Type B pancreatic cell (in vitro differentiated cells): ENCODE measurements at regions not wholly inside any gene's neighbourhood (a gene's known extent, or its start where the extent isn't known, plus 50 kb on each side); places are given as distances from the start of the nearest gene placed in this dataset.

ENCODE experiments used
- DNase-seq: peaks from one replicate; pipeline ENCODE4 v3.0.0; 2021; ENCODE audit warnings: mixed read lengths; ENCODE audit not compliant: unreplicated experiment; ENCODE audit errors: extremely low spot score
- H3K27ac Mint-ChIP-seq: 2 replicates; pipeline ENCODE4 v1.8.0; 2021; ENCODE audit warnings: mild to moderate bottlenecking, mixed read lengths
- H3K27me3 Mint-ChIP-seq: 2 replicates; pipeline ENCODE4 v1.8.0; 2021; ENCODE audit warnings: mixed read lengths
- H3K36me3 Mint-ChIP-seq: 2 replicates; pipeline ENCODE4 v1.8.0; 2021; ENCODE audit warnings: mixed read lengths
- H3K4me1 Mint-ChIP-seq: one replicate; pipeline ENCODE4 v1.8.0; 2021; ENCODE audit warnings: mixed read lengths; ENCODE audit not compliant: unreplicated experiment
- H3K4me3 Mint-ChIP-seq: 2 replicates; pipeline ENCODE4 v1.8.0; 2021; ENCODE audit warnings: mild to moderate bottlenecking, mixed read lengths
- H3K9me3 Mint-ChIP-seq: 2 replicates; pipeline ENCODE4 v1.8.0; 2021; ENCODE audit warnings: mixed read lengths
- TF ChIP-seq, protein P1 (sequence below): fragments of 200-600 bp; sonication (generic); conservative IDR thresholded peaks from 2 replicates; pipeline ENCODE4 v1.5.0; 2021; ENCODE audit warnings: antibody characterized with exemption, mild to moderate bottlenecking

- no peaks in the 10 kb centered on the region for H3K27me3 Mint-ChIP-seq
- H3K4me3 Mint-ChIP-seq = no peak overlapping the region
- TF ChIP-seq, protein P1, sequence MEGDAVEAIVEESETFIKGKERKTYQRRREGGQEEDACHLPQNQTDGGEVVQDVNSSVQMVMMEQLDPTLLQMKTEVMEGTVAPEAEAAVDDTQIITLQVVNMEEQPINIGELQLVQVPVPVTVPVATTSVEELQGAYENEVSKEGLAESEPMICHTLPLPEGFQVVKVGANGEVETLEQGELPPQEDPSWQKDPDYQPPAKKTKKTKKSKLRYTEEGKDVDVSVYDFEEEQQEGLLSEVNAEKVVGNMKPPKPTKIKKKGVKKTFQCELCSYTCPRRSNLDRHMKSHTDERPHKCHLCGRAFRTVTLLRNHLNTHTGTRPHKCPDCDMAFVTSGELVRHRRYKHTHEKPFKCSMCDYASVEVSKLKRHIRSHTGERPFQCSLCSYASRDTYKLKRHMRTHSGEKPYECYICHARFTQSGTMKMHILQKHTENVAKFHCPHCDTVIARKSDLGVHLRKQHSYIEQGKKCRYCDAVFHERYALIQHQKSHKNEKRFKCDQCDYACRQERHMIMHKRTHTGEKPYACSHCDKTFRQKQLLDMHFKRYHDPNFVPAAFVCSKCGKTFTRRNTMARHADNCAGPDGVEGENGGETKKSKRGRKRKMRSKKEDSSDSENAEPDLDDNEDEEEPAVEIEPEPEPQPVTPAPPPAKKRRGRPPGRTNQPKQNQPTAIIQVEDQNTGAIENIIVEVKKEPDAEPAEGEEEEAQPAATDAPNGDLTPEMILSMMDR = no peak
- no peak overlapping the region for H3K27ac Mint-ChIP-seq
- H3K36me3 Mint-ChIP-seq = no peaks in the 10 kb centered on the region
- H3K4me1 Mint-ChIP-seq = no peaks in the 10 kb centered on the region
- peaks cover 26% of the 10 kb centered on the region for H3K9me3 Mint-ChIP-seq
- DNase-seq = no peak
These were observed 338.4 kb downstream of the FOXO1 start for GRCh38 chr13:40328091-40328490.

GRCh38 chr13:40329781-40330485, 336.5 kb downstream of the FOXO1 start:
- TF ChIP-seq, protein P1 = no peak
- Mint-ChIP-seq H3K27ac (no peak overlapping the region), H3K27me3 (no peaks in the 10 kb centered on the region), H3K4me1 (no peaks in the 10 kb centered on the region), H3K9me3 (peaks cover 15% of the 10 kb centered on the region), H3K4me3 (no peak overlapping the region), H3K36me3 (no peaks in the 10 kb centered on the region)
- DNase-seq = no peak

- no peak for DNase-seq
These were observed 335.5 kb downstream of the FOXO1 start for GRCh38 chr13:40330950-40331349.

DNA sequence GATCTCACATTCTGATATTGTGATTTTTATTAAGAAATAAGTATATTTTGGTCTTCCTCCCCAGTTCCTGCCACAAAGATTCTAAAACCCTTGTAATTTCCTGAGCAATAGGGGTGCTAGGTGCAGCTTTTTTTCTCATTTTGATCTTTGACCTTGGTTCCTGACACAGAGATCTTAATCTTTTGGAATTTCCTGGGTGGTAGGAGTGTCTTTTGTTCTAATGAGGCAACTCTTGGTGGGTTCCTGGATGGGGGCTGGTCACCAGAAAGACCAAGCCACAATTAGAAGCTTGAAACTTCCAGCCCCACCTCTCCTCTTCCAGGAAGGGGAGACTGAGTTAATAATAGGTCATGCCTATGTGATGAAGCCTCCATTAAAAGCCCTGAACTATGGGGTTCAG, 334.6 kb downstream of the FOXO1 start:
- TF ChIP-seq, protein P1 = no peak
- no peak overlapping the region for H3K4me3 Mint-ChIP-seq
- H3K4me1 Mint-ChIP-seq = peaks cover 4% of the 10 kb centered on the region

More at GRCh38 chr13:40330950-40331349, 335.5 kb downstream of the FOXO1 start:
- no peak overlapping the region for H3K4me3 Mint-ChIP-seq
- TF ChIP-seq, protein P1 = no peak
- H3K27me3 Mint-ChIP-seq = no peaks in the 10 kb centered on the region
- no peaks in the 10 kb centered on the region for H3K4me1 Mint-ChIP-seq
- H3K27ac Mint-ChIP-seq = no peak overlapping the region
- peaks cover 9% of the 10 kb centered on the region for H3K9me3 Mint-ChIP-seq
- no peaks in the 10 kb centered on the region for H3K36me3 Mint-ChIP-seq

GRCh38 chr13:40333226-40333625, 333.2 kb downstream of the FOXO1 start:
- Mint-ChIP-seq H3K36me3 (no peaks in the 10 kb centered on the region), H3K4me1 (peaks cover 7% of the 10 kb centered on the region), H3K27ac (no peak overlapping the region), H3K4me3 (no peak overlapping the region), H3K9me3 (peaks cover 9% of the 10 kb centered on the region), H3K27me3 (no peaks in the 10 kb centered on the region)
- TF ChIP-seq, protein P1 = no peak
- no peak for DNase-seq

More for the DNA sequence above, 334.6 kb downstream of the FOXO1 start:
- H3K36me3 Mint-ChIP-seq = no peaks in the 10 kb centered on the region
- peaks cover 9% of the 10 kb centered on the region for H3K9me3 Mint-ChIP-seq
- H3K27ac Mint-ChIP-seq = no peak overlapping the region
- no peaks in the 10 kb centered on the region for H3K27me3 Mint-ChIP-seq
- no peak for DNase-seq
